ENCODE measurements at regions not wholly inside any gene's neighbourhood (a gene's known extent, or its start where the extent isn't known, plus 50 kb on each side); places are given as distances from the start of the nearest gene placed in this dataset.

GRCh38 chr7:348962-349743 is 59.2 kb downstream of the FOXL3 start:
- Histone ChIP-seq H3K27me3 (no peaks in the 10 kb centered on the region), H3K27ac (no peak overlapping the region), H3K36me3 (no peaks in the 10 kb centered on the region), H3K4me1 (no peaks in the 10 kb centered on the region), H3K9me3 (no peaks in the 10 kb centered on the region), H3K9ac (ENCODE audit: low read depth in 2 of 2, low read length in 2 of 2) (no peak overlapping the region), H3K4me3 (no peak overlapping the region)
- intact Hi-C loops (cut with DNase I), result no loop called here
- TF ChIP-seq, protein P1, sequence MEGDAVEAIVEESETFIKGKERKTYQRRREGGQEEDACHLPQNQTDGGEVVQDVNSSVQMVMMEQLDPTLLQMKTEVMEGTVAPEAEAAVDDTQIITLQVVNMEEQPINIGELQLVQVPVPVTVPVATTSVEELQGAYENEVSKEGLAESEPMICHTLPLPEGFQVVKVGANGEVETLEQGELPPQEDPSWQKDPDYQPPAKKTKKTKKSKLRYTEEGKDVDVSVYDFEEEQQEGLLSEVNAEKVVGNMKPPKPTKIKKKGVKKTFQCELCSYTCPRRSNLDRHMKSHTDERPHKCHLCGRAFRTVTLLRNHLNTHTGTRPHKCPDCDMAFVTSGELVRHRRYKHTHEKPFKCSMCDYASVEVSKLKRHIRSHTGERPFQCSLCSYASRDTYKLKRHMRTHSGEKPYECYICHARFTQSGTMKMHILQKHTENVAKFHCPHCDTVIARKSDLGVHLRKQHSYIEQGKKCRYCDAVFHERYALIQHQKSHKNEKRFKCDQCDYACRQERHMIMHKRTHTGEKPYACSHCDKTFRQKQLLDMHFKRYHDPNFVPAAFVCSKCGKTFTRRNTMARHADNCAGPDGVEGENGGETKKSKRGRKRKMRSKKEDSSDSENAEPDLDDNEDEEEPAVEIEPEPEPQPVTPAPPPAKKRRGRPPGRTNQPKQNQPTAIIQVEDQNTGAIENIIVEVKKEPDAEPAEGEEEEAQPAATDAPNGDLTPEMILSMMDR (IDR thresholded peaks at IDR 0.05), result no peak
- DNase-seq, result no peak

- DNase-seq, result no peak
- H3K4me1 ChIP-seq, result no peaks in the 10 kb centered on the region
- H3K4me3 ChIP-seq, result no peak overlapping the region
- no peaks in the 10 kb centered on the region for H3K9me3 ChIP-seq
- no peaks in the 10 kb centered on the region for H3K27me3 ChIP-seq
- no peak overlapping the region for H3K27ac ChIP-seq
- no peak overlapping the region for H3K9ac ChIP-seq (ENCODE audit: low read depth in 2 of 2, low read length in 2 of 2)
- H3K36me3 ChIP-seq, result no peaks in the 10 kb centered on the region
- TF ChIP-seq, protein P1 (IDR thresholded peaks at IDR 0.05), result no peak
- intact Hi-C loops (cut with DNase I), result no loop called here
Measured at GRCh38 chr7:351256-351655, 61.3 kb downstream of the FOXL3 start.

- Histone ChIP-seq H3K9ac (ENCODE audit: low read depth in 2 of 2, low read length in 2 of 2) (no peak overlapping the region), H3K4me3 (no peak overlapping the region), H3K36me3 (no peaks in the 10 kb centered on the region), H3K27me3 (no peaks in the 10 kb centered on the region), H3K9me3 (no peaks in the 10 kb centered on the region), H3K4me1 (no peaks in the 10 kb centered on the region), H3K27ac (no peak overlapping the region)
- TF ChIP-seq, protein P1 (IDR thresholded peaks at IDR 0.05), result no peak
- intact Hi-C loops (cut with DNase I), result no loop called here
- no peak for DNase-seq
Measured at GRCh38 chr7:351681-352480, 61.9 kb downstream of the FOXL3 start.

- no peaks in the 10 kb centered on the region for H3K36me3 ChIP-seq
Measured at GRCh38 chr7:353746-354325, 63.9 kb downstream of the FOXL3 start.

More at GRCh38 chr7:353746-354325, 63.9 kb downstream of the FOXL3 start:
- TF ChIP-seq, protein P1 (IDR thresholded peaks at IDR 0.05), result no peak
- no peak overlapping the region for H3K4me3 ChIP-seq
- H3K27me3 ChIP-seq, result no peaks in the 10 kb centered on the region
- no peak for DNase-seq
- intact Hi-C loops (cut with DNase I), result no loop called here
- no peaks in the 10 kb centered on the region for H3K4me1 ChIP-seq
- H3K9ac ChIP-seq (ENCODE audit: low read depth in 2 of 2, low read length in 2 of 2), result no peak overlapping the region
- no peaks in the 10 kb centered on the region for H3K9me3 ChIP-seq
- no peak overlapping the region for H3K27ac ChIP-seq
